MCF 10A (cell line): ENCODE measurements at regions not wholly inside any gene's neighbourhood (a gene's known extent, or its start where the extent isn't known, plus 50 kb on each side); places are given as distances from the start of the nearest gene placed in this dataset.

ENCODE experiments used
- BruUV-seq: library from RNA; stranded (reverse); fragments of 400-500 nt; replicated peaks from 2 replicates; lab custom pipeline; 2021; lab: Mats Ljungman, UMichigan
- CTCF ChIA-PET: fragments of 300-600 bp; sonication (Branson Sonifier 250); formaldehyde crosslinking; extraction: SDS; loops from one replicate; lab custom pipeline; 2021; ENCODE audit warnings: antibody characterized with exemption, inconsistent platforms; lab: Yijun Ruan, JAX
- POLR2A ChIA-PET: fragments of 300-600, 350-650 bp; sonication (Branson Sonifier 250); formaldehyde crosslinking; extraction: SDS; loops from one replicate; lab custom pipeline; 2020; ENCODE audit warnings: antibody characterized with exemption, inconsistent platforms; lab: Yijun Ruan, JAX
- DNase-seq: peaks from one replicate; pipeline ENCODE4 v3.0.0-alpha.2; 2018; ENCODE audit not compliant: unreplicated experiment
- H3K27ac Mint-ChIP-seq: one replicate; pipeline ENCODE4 v1.8.0; 2022; ENCODE audit warnings: mild to moderate bottlenecking, low read depth, mixed read lengths; ENCODE audit not compliant: unreplicated experiment
- H3K27me3 Mint-ChIP-seq: one replicate; pipeline ENCODE4 v1.8.0; 2022; ENCODE audit warnings: mixed read lengths; ENCODE audit not compliant: insufficient read depth, unreplicated experiment
- H3K36me3 Mint-ChIP-seq: one replicate; pipeline ENCODE4 v1.8.0; 2022; ENCODE audit warnings: mild to moderate bottlenecking, moderate library complexity, mixed read lengths; ENCODE audit not compliant: insufficient read depth, unreplicated experiment
- H3K4me1 Mint-ChIP-seq: one replicate; pipeline ENCODE4 v1.8.0; 2022; ENCODE audit warnings: mixed read lengths; ENCODE audit not compliant: insufficient read depth, unreplicated experiment
- H3K4me3 Mint-ChIP-seq: one replicate; pipeline ENCODE4 v1.8.0; 2022; ENCODE audit warnings: mild to moderate bottlenecking, moderate library complexity, mixed read lengths; ENCODE audit not compliant: unreplicated experiment
- H3K9me3 Mint-ChIP-seq: one replicate; pipeline ENCODE4 v1.8.0; 2022; ENCODE audit warnings: mixed read lengths; ENCODE audit not compliant: unreplicated experiment
- CTCF ChIP-seq: fragments of 200-600 bp; IDR thresholded peaks from one replicate; pipeline ENCODE4 v1.8.0; 2022; ENCODE audit warnings: antibody characterized with exemption, mild to moderate bottlenecking; ENCODE audit not compliant: unreplicated experiment
- intact Hi-C: fragments of 100-400 bp; cut with micrococcal nuclease; formaldehyde crosslinking; loops from 2 replicates; pipeline ENCODE4 v1.14.1; 2022

- no TSS peak for BruUV-seq
- H3K4me3 Mint-ChIP-seq = no peak overlapping the region
- CTCF ChIA-PET = no interaction called here
Observed at GRCh38 chr6:166729658-166730057, 102.6 kb upstream of the RPS6KA2 start.

GRCh38 chr6:166728884-166729530 is 102.0 kb upstream of the RPS6KA2 start:
- BruUV-seq = no TSS peak
- no peak for TF ChIP-seq CTCF

More at GRCh38 chr6:166729658-166730057, 102.6 kb upstream of the RPS6KA2 start:
- Mint-ChIP-seq H3K36me3 (no peaks in the 10 kb centered on the region), H3K27me3 (peaks cover 9% of the 10 kb centered on the region), H3K9me3 (no peaks in the 10 kb centered on the region), H3K27ac (no peak overlapping the region), H3K4me1 (no peaks in the 10 kb centered on the region)
- intact Hi-C loops = no loop called here
- POLR2A ChIA-PET = no interaction called here
- no peak for TF ChIP-seq CTCF
- DNase-seq = no peak

DNA sequence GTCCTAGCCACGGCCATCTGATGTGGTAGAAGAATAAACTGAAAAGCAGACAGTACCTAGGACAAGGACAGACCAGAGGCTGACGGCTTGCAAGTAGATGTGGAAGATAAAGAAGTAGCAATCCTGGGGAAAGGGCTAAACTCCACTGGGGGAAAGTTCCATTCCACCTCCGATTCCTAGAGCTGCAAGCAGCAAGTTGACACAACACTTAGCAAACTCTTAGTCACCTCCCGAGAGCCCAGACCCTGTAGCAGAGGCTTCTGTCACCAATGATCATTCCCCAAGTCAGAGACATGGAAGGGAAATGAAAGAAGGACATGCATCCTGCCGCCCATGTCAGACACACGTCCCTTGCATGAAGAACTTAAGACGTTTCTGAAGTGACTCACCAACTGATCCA is 99.2 kb upstream of the RPS6KA2 start:
- no peaks in the 10 kb centered on the region for H3K36me3 Mint-ChIP-seq
- DNase-seq = no peak
- H3K4me3 Mint-ChIP-seq = no peak overlapping the region
- BruUV-seq = no TSS peak
- POLR2A ChIA-PET = no interaction called here
- CTCF ChIA-PET = no interaction called here
- peaks cover 3% of the 10 kb centered on the region for H3K27me3 Mint-ChIP-seq
- no peaks in the 10 kb centered on the region for H3K9me3 Mint-ChIP-seq
- no peak overlapping the region for H3K27ac Mint-ChIP-seq
- no peak for TF ChIP-seq CTCF
- intact Hi-C loops = no loop called here
- H3K4me1 Mint-ChIP-seq = no peaks in the 10 kb centered on the region

More at GRCh38 chr6:166728884-166729530, 102.0 kb upstream of the RPS6KA2 start:
- Mint-ChIP-seq H3K4me1 (no peaks in the 10 kb centered on the region), H3K9me3 (no peaks in the 10 kb centered on the region), H3K27ac (no peak overlapping the region), H3K4me3 (no peak overlapping the region), H3K36me3 (no peaks in the 10 kb centered on the region), H3K27me3 (peaks cover 9% of the 10 kb centered on the region)
- CTCF ChIA-PET = no interaction called here
- intact Hi-C loops = no loop called here
- POLR2A ChIA-PET = no interaction called here
- DNase-seq = no peak

GRCh38 chr6:166725571-166725970 is 98.5 kb upstream of the RPS6KA2 start:
- no peak for TF ChIP-seq CTCF
- DNase-seq = no peak
- intact Hi-C loops = no loop called here
- no TSS peak for BruUV-seq
- ChIA-PET CTCF (no interaction called here), POLR2A (no interaction called here)
- Mint-ChIP-seq H3K36me3 (no peaks in the 10 kb centered on the region), H3K4me3 (no peak overlapping the region), H3K4me1 (no peaks in the 10 kb centered on the region), H3K27me3 (peaks cover 9% of the 10 kb centered on the region), H3K9me3 (no peaks in the 10 kb centered on the region), H3K27ac (no peak overlapping the region)
